HCEC 1CT (cell line): ENCODE measurements at regions not wholly inside any gene's neighbourhood (a gene's known extent, or its start where the extent isn't known, plus 50 kb on each side); places are given as distances from the start of the nearest gene placed in this dataset.

Experiments
- DNase-seq: peaks from one replicate; pipeline ENCODE4 v3.0.0-alpha.2; 2017

GRCh38 chr2:173783382-173783781, 181.8 kb downstream of the SP3 start:
- no peak for DNase-seq

- DNase-seq: no peak
Measured at GRCh38 chr2:173785813-173786212, 179.4 kb downstream of the SP3 start.

GRCh38 chr2:173791502-173791901, 173.7 kb downstream of the SP3 start:
- DNase-seq: no peak

- DNase-seq: no peak
Measured at GRCh38 chr2:173792166-173792565, 173.0 kb downstream of the SP3 start.

GRCh38 chr2:173792741-173793140, 172.4 kb downstream of the SP3 start:
- no peak for DNase-seq

GRCh38 chr2:173793709-173794565, 171.2 kb downstream of the SP3 start:
- DNase-seq: no peak

GRCh38 chr2:173797586-173798263, 167.4 kb downstream of the SP3 start:
- DNase-seq: no peak

GRCh38 chr2:173802518-173802917, 162.7 kb downstream of the SP3 start:
- DNase-seq: no peak

GRCh38 chr2:173803449-173803848, 161.7 kb downstream of the SP3 start:
- DNase-seq: no peak

- DNase-seq: no peak
Measured at GRCh38 chr2:173806761-173807160, 158.4 kb downstream of the SP3 start.

GRCh38 chr2:173808718-173809117, 156.5 kb downstream of the SP3 start:
- no peak for DNase-seq

GRCh38 chr2:173812321-173812720, 152.9 kb downstream of the SP3 start:
- no peak for DNase-seq

- DNase-seq: no peak
Measured at GRCh38 chr2:173814306-173814705, 150.9 kb downstream of the SP3 start.

- DNase-seq: no peak
Measured at GRCh38 chr2:173815772-173816171, 149.4 kb downstream of the SP3 start.

- DNase-seq: no peak
Measured at GRCh38 chr2:173817582-173817981, 147.6 kb downstream of the SP3 start.

- no peak for DNase-seq
Measured at GRCh38 chr2:173818285-173818684, 146.9 kb downstream of the SP3 start.

GRCh38 chr2:173819852-173820251, 145.3 kb downstream of the SP3 start:
- no peak for DNase-seq

GRCh38 chr2:173821451-173821850, 143.7 kb downstream of the SP3 start:
- DNase-seq: no peak

- DNase-seq: no peak
Measured at GRCh38 chr2:173822889-173823542, 142.2 kb downstream of the SP3 start.

- no peak for DNase-seq
Measured at GRCh38 chr2:173823543-173823939, 141.6 kb downstream of the SP3 start.

GRCh38 chr2:173828189-173829142, 136.7 kb downstream of the SP3 start:
- no peak for DNase-seq

- no peak for DNase-seq
Measured at GRCh38 chr2:173829727-173830126, 135.4 kb downstream of the SP3 start.

GRCh38 chr2:173830170-173830569, 135.0 kb downstream of the SP3 start:
- no peak for DNase-seq
